8988T (cell line): ENCODE measurements at regions not wholly inside any gene's neighbourhood (a gene's known extent, or its start where the extent isn't known, plus 50 kb on each side); places are given as distances from the start of the nearest gene placed in this dataset.
"Not testable (repeated sequence)": the region's sequence is repeated elsewhere in the genome, so short reads cannot be mapped to it uniquely, and the experiment has no call there.

Experiments used
- DNase-seq: peaks from one replicate; pipeline ENCODE4 v3.0.0; 2011

- DNase-seq = not testable (repeated sequence)
Measured at GRCh38 chr1:148261684-148262083, 109.6 kb upstream of the NBPF11 start.

GRCh38 chr1:148257886-148258285 lies 105.8 kb upstream of the NBPF11 start:
- DNase-seq = not testable (repeated sequence)

GRCh38 chr1:148254611-148255429 lies 102.7 kb upstream of the NBPF11 start:
- not testable (repeated sequence) for DNase-seq

GRCh38 chr1:148253808-148254207 lies 101.7 kb upstream of the NBPF11 start:
- not testable (repeated sequence) for DNase-seq

GRCh38 chr1:148248798-148249197 lies 96.7 kb upstream of the NBPF11 start:
- not testable (repeated sequence) for DNase-seq

- not testable (repeated sequence) for DNase-seq
Measured at GRCh38 chr1:148246258-148246861, 94.3 kb upstream of the NBPF11 start.

- not testable (repeated sequence) for DNase-seq
Measured at GRCh38 chr1:148245843-148246242, 93.8 kb upstream of the NBPF11 start.

- not testable (repeated sequence) for DNase-seq
Measured at GRCh38 chr1:148245443-148245842, 93.4 kb upstream of the NBPF11 start.

- not testable (repeated sequence) for DNase-seq
Measured at GRCh38 chr1:148233250-148233649, 81.2 kb upstream of the NBPF11 start.

GRCh38 chr1:148228846-148229245 lies 76.8 kb upstream of the NBPF11 start:
- not testable (repeated sequence) for DNase-seq

GRCh38 chr1:148222399-148223159 lies 70.5 kb upstream of the NBPF11 start:
- DNase-seq = not testable (repeated sequence)

GRCh38 chr1:148221593-148221992 lies 69.5 kb upstream of the NBPF11 start:
- not testable (repeated sequence) for DNase-seq

- DNase-seq = not testable (repeated sequence)
Measured at GRCh38 chr1:148219229-148219628, 67.1 kb upstream of the NBPF11 start.

GRCh38 chr1:148211191-148211590 lies 59.1 kb upstream of the NBPF11 start:
- DNase-seq = not testable (repeated sequence)

- not testable (repeated sequence) for DNase-seq
Measured at GRCh38 chr1:148210624-148211023, 58.5 kb upstream of the NBPF11 start.

GRCh38 chr1:148210166-148210565 lies 58.1 kb upstream of the NBPF11 start:
- DNase-seq = not testable (repeated sequence)

- DNase-seq = not testable (repeated sequence)
Measured at GRCh38 chr1:148202013-148202412, 49.9 kb upstream of the NBPF11 start.
